Neuronal stem cell (in vitro differentiated cells): ENCODE measurements at regions not wholly inside any gene's neighbourhood (a gene's known extent, or its start where the extent isn't known, plus 50 kb on each side); places are given as distances from the start of the nearest gene placed in this dataset.
"Not testable (repeated sequence)": the region's sequence is repeated elsewhere in the genome, so short reads cannot be mapped to it uniquely, and the experiment has no call there.

ENCODE experiments used
- DNase-seq: peaks from one replicate; pipeline ENCODE4 v3.0.0-alpha.2; 2013; ENCODE audit warnings: low spot score
- H2AFZ ChIP-seq: one replicate; pipeline ENCODE4 v1.6.1; 2013; ENCODE audit warnings: mild to moderate bottlenecking, low read length, inconsistent platforms
- H2AK5ac ChIP-seq: 2 replicates; pipeline ENCODE4 v1.6.1; 2013; ENCODE audit warnings: low read depth, mild to moderate bottlenecking, inconsistent platforms, low read length, moderate library complexity, mixed read lengths
- H2BK120ac ChIP-seq: 2 replicates; pipeline ENCODE4 v1.6.1; 2013; ENCODE audit warnings: low read depth, mild to moderate bottlenecking, inconsistent platforms, low read length, moderate library complexity, mixed read lengths
- H2BK12ac ChIP-seq: one replicate; pipeline ENCODE4 v1.6.1; 2013; ENCODE audit warnings: low read length, inconsistent platforms
- H2BK15ac ChIP-seq: 2 replicates; pipeline ENCODE4 v1.6.1; 2013; ENCODE audit warnings: mild to moderate bottlenecking, low read length, inconsistent platforms, mixed read lengths
- H2BK5ac ChIP-seq: one replicate; pipeline ENCODE4 v1.6.1; 2013; ENCODE audit warnings: inconsistent platforms, mild to moderate bottlenecking, low read length, moderate library complexity
- H3K14ac ChIP-seq: one replicate; pipeline ENCODE4 v1.6.1; 2013; ENCODE audit warnings: low read length, inconsistent platforms
- H3K18ac ChIP-seq: 2 replicates; pipeline ENCODE4 v1.6.1; 2013; ENCODE audit warnings: low read length, inconsistent platforms
- H3K23ac ChIP-seq: 2 replicates; pipeline ENCODE4 v1.6.1; 2013; ENCODE audit warnings: low read depth, mild to moderate bottlenecking, mixed read lengths, low read length, inconsistent platforms; ENCODE audit not compliant: poor library complexity
- H3K27ac ChIP-seq: replicated peaks from 3 replicates; pipeline ENCODE4 v1.5.1; 2013; ENCODE audit warnings: low read length, inconsistent platforms
- H3K27me3 ChIP-seq, 3 experiments: 2 replicates each; pipeline ENCODE4 v1.6.1; 2013; ENCODE audit warnings: low read length in 3 of 3, mild to moderate bottlenecking in 2 of 3, inconsistent platforms in 1 of 3, low read depth in 1 of 3, mixed read lengths in 1 of 3, moderate library complexity in 1 of 3; ENCODE audit not compliant: control insufficient read depth in 3 of 3, insufficient read depth in 3 of 3
- H3K36me3 ChIP-seq, 2 donors: replicated peaks in 1 of 2; 2 replicates each; pipeline ENCODE4 v1.6.1; 2013; ENCODE audit warnings: low read length in 2 of 2; ENCODE audit not compliant: control insufficient read depth in 2 of 2, insufficient read depth in 2 of 2
- H3K4ac ChIP-seq: 2 replicates; pipeline ENCODE4 v1.6.1; 2013; ENCODE audit warnings: inconsistent platforms, mild to moderate bottlenecking, low read length, moderate library complexity
- H3K4me1 ChIP-seq, 2 donors: 1 replicate in 1 of 2; 2 replicates in 1 of 2; pipeline ENCODE4 v1.6.1; 2013; ENCODE audit warnings: low read length in 2 of 2, low read depth in 1 of 2; ENCODE audit not compliant: control insufficient read depth in 2 of 2, insufficient read depth in 1 of 2
- H3K4me2 ChIP-seq: one replicate; pipeline ENCODE4 v1.6.1; 2013; ENCODE audit warnings: mild to moderate bottlenecking, low read length, inconsistent platforms; ENCODE audit not compliant: insufficient read depth, poor library complexity, severe bottlenecking
- H3K4me3 ChIP-seq, 2 donors: 2 replicates each; pipeline ENCODE4 v1.5.1; 2013; ENCODE audit warnings: low read length in 2 of 2, mild to moderate bottlenecking in 2 of 2, inconsistent platforms in 1 of 2, moderate library complexity in 1 of 2
- H3K79me1 ChIP-seq: one replicate; pipeline ENCODE4 v1.6.1; 2013; ENCODE audit warnings: low read depth, mild to moderate bottlenecking, inconsistent platforms, low read length, moderate library complexity
- H3K9ac ChIP-seq: one replicate; pipeline ENCODE4 v1.6.1; 2013; ENCODE audit warnings: mild to moderate bottlenecking, low read depth, low read length, inconsistent platforms; ENCODE audit not compliant: poor library complexity
- H3K9me3 ChIP-seq, 2 donors: replicated peaks in 1 of 2; 2 replicates each; pipeline versions ENCODE3 to v1.6.1; 2013; ENCODE audit warnings: low read length in 2 of 2, mild to moderate bottlenecking in 2 of 2, inconsistent platforms in 1 of 2, low read depth in 1 of 2, mixed read lengths in 1 of 2, moderate library complexity in 1 of 2; ENCODE audit not compliant: control insufficient read depth in 2 of 2, insufficient read depth in 1 of 2
- H4K8ac ChIP-seq: one replicate; pipeline ENCODE4 v1.6.1; 2013; ENCODE audit warnings: low read depth, mild to moderate bottlenecking, inconsistent platforms, low read length, moderate library complexity
- H4K91ac ChIP-seq: one replicate; pipeline ENCODE4 v1.6.1; 2013; ENCODE audit warnings: low read length, low read depth, mild to moderate bottlenecking, inconsistent platforms; ENCODE audit not compliant: poor library complexity
- WGBS, 2 donors: extraction: QIAGEN DNeasy Blood & Tissue Kit; methylation state at CpG; one replicate each; pipeline ENCODE4 v1.1.7; 2013; ENCODE audit warnings: missing lambda C conversion rate in 2 of 2, mixed read lengths in 1 of 2; ENCODE audit not compliant: insufficient read length in 2 of 2, insufficient replicate concordance in 1 of 2; ENCODE audit errors: extremely low coverage in 2 of 2; 5-methylcytosine and 5-hydroxymethylcytosine counted together

- not testable (repeated sequence) for H3K4ac ChIP-seq, H3K4me1 ChIP-seq, H3K14ac ChIP-seq, H2BK5ac ChIP-seq, H4K91ac ChIP-seq, H2AFZ ChIP-seq, H3K27me3 ChIP-seq, H2AK5ac ChIP-seq, DNase-seq, H3K9me3 ChIP-seq, H3K18ac ChIP-seq, H3K4me3 ChIP-seq, H3K27ac ChIP-seq, H3K9ac ChIP-seq, H3K79me1 ChIP-seq, H2BK15ac ChIP-seq, H3K36me3 ChIP-seq, H2BK120ac ChIP-seq, H2BK12ac ChIP-seq, H4K8ac ChIP-seq, H3K23ac ChIP-seq
- H3K4me2 ChIP-seq, result peak overlapping the region; percentile 18
- WGBS, 2 donors, result no CpG with 5 or more reads among the region's 23 CpGs
These were observed 102.1 kb upstream of the CPNE4 start for GRCh38 chr3:132136902-132137301.

GRCh38 chr3:132145833-132146232 is 111.0 kb upstream of the CPNE4 start:
- Histone ChIP-seq H2BK12ac (no peak overlapping the region), H3K27me3 (no peaks in the 10 kb centered on the region), H3K9me3 (no peaks in the 10 kb centered on the region), H3K18ac (no peak overlapping the region), H2BK15ac (no peak overlapping the region), H2BK120ac (no peak overlapping the region), H4K8ac (no peak overlapping the region), H3K27ac (no peak overlapping the region), H2AK5ac (no peak overlapping the region), H3K4me3 (no peak overlapping the region), H3K36me3 (no peaks in the 10 kb centered on the region), H3K79me1 (no peaks in the 10 kb centered on the region), H4K91ac (no peak overlapping the region), H3K4me1 (no peaks in the 10 kb centered on the region), H3K14ac (no peak overlapping the region), H3K23ac (no peak overlapping the region), H3K9ac (no peak overlapping the region), H3K4ac (no peak overlapping the region), H2AFZ (no peak overlapping the region), H2BK5ac (no peak overlapping the region), H3K4me2 (no peak overlapping the region)
- no peak for DNase-seq
- no CpG with 5 or more reads among the region's 2 CpGs for WGBS, 2 donors

- H3K9ac ChIP-seq, result no peak overlapping the region
- H2BK5ac ChIP-seq, result no peak overlapping the region
- H4K8ac ChIP-seq, result no peak overlapping the region
- no peak overlapping the region for H4K91ac ChIP-seq
- H3K27ac ChIP-seq, result no peak overlapping the region
- no peak overlapping the region for H2AK5ac ChIP-seq
- DNase-seq, result no peak
- H3K4ac ChIP-seq, result no peak overlapping the region
- no peaks in the 10 kb centered on the region for H3K4me1 ChIP-seq
- H3K27me3 ChIP-seq, result no peaks in the 10 kb centered on the region
- no peaks in the 10 kb centered on the region for H3K79me1 ChIP-seq
- H3K4me2 ChIP-seq, result no peak overlapping the region
- no peak overlapping the region for H3K18ac ChIP-seq
- no peak overlapping the region for H3K14ac ChIP-seq
- H3K23ac ChIP-seq, result no peak overlapping the region
- no peak overlapping the region for H2BK120ac ChIP-seq
- no peak overlapping the region for H2BK12ac ChIP-seq
- no peak overlapping the region for H2BK15ac ChIP-seq
- no peak overlapping the region for H2AFZ ChIP-seq
- no CpG with 5 or more reads among the region's 5 CpGs for WGBS, 2 donors
- no peak overlapping the region for H3K4me3 ChIP-seq
- no peaks in the 10 kb centered on the region for H3K9me3 ChIP-seq
- no peaks in the 10 kb centered on the region for H3K36me3 ChIP-seq
These were observed 119.8 kb upstream of the CPNE4 start for GRCh38 chr3:132154619-132155018.

- Histone ChIP-seq H3K27ac (no peak overlapping the region), H3K4me3 (no peak overlapping the region), H2AFZ (no peak overlapping the region), H3K79me1 (no peaks in the 10 kb centered on the region), H2BK12ac (no peak overlapping the region), H2BK5ac (no peak overlapping the region), H3K4me1 (peaks cover 0 to 1% of the 10 kb centered on the region in 2 donors), H2BK120ac (no peak overlapping the region), H3K23ac (no peak overlapping the region), H3K9me3 (no peaks in the 10 kb centered on the region), H3K18ac (no peak overlapping the region), H2AK5ac (no peak overlapping the region), H3K9ac (no peak overlapping the region), H3K4me2 (no peak overlapping the region), H2BK15ac (no peak overlapping the region), H4K91ac (no peak overlapping the region), H4K8ac (no peak overlapping the region), H3K36me3 (no peaks in the 10 kb centered on the region), H3K27me3 (no peaks in the 10 kb centered on the region), H3K14ac (no peak overlapping the region), H3K4ac (no peak overlapping the region)
- no peak for DNase-seq
- no CpG with 5 or more reads among the region's 2 CpGs for WGBS, 2 donors
These were observed 124.3 kb upstream of the CPNE4 start for GRCh38 chr3:132159145-132159544.
